NCI-H146 treated with DMSO at 0.1 percent for 48 hours (cell line): ENCODE measurements at regions not wholly inside any gene's neighbourhood (a gene's known extent, or its start where the extent isn't known, plus 50 kb on each side); places are given as distances from the start of the nearest gene placed in this dataset.
"Not testable (repeated sequence)": the region's sequence is repeated elsewhere in the genome, so short reads cannot be mapped to it uniquely, and the experiment has no call there.

Experiments
- DNase-seq: peaks from one replicate; lab custom pipeline; 2025; ENCODE audit not compliant: unreplicated experiment; lab: John Stamatoyannopoulos, UW

- no peak for DNase-seq
Measured at GRCh38 chr2:59237311-59237710, 996.2 kb upstream of the FANCL start.

GRCh38 chr2:59236723-59237122 is 995.6 kb upstream of the FANCL start:
- DNase-seq, result no peak

- DNase-seq, result no peak
Measured at GRCh38 chr2:59233920-59234319, 992.8 kb upstream of the FANCL start.

GRCh38 chr2:59233448-59233847 is 992.3 kb upstream of the FANCL start:
- DNase-seq, result no peak

- no peak for DNase-seq
Measured at GRCh38 chr2:59232394-59233165, 991.5 kb upstream of the FANCL start.

GRCh38 chr2:59226362-59226761 is 985.2 kb upstream of the FANCL start:
- not testable (repeated sequence) for DNase-seq

GRCh38 chr2:59223742-59224141 is 982.6 kb upstream of the FANCL start:
- no peak for DNase-seq

- no peak for DNase-seq
Measured at GRCh38 chr2:59217360-59217759, 976.2 kb upstream of the FANCL start.

GRCh38 chr2:59206361-59206760 is 965.2 kb upstream of the FANCL start:
- DNase-seq, result no peak

- DNase-seq, result no peak
Measured at GRCh38 chr2:59204040-59204439, 962.9 kb upstream of the FANCL start.

- no peak for DNase-seq
Measured at GRCh38 chr2:59196491-59196890, 955.4 kb upstream of the FANCL start.

GRCh38 chr2:59195851-59196250 is 954.7 kb upstream of the FANCL start:
- no peak for DNase-seq

- DNase-seq, result no peak
Measured at GRCh38 chr2:59191781-59192180, 950.7 kb upstream of the FANCL start.

GRCh38 chr2:59190518-59190917 is 949.4 kb upstream of the FANCL start:
- DNase-seq, result no peak

GRCh38 chr2:59184276-59185020 is 943.3 kb upstream of the FANCL start:
- DNase-seq, result peak; percentile 53

- DNase-seq, result no peak
Measured at GRCh38 chr2:59183070-59183469, 941.9 kb upstream of the FANCL start.

- DNase-seq, result peak; percentile 14
Measured at GRCh38 chr2:59182249-59182648, 941.1 kb upstream of the FANCL start.

GRCh38 chr2:59181347-59181746 is 940.2 kb upstream of the FANCL start:
- DNase-seq, result no peak

- DNase-seq, result no peak
Measured at GRCh38 chr2:59180621-59181020, 939.5 kb upstream of the FANCL start.

- DNase-seq, result no peak
Measured at GRCh38 chr2:59180111-59180510, 939.0 kb upstream of the FANCL start.

- peak; percentile 68 for DNase-seq
Measured at GRCh38 chr2:59177748-59178147, 936.6 kb upstream of the FANCL start.

GRCh38 chr2:59176737-59177136 is 935.6 kb upstream of the FANCL start:
- no peak for DNase-seq
